ENCODE measurements at regions not wholly inside any gene's neighbourhood (a gene's known extent, or its start where the extent isn't known, plus 50 kb on each side); places are given as distances from the start of the nearest gene placed in this dataset.

DNA sequence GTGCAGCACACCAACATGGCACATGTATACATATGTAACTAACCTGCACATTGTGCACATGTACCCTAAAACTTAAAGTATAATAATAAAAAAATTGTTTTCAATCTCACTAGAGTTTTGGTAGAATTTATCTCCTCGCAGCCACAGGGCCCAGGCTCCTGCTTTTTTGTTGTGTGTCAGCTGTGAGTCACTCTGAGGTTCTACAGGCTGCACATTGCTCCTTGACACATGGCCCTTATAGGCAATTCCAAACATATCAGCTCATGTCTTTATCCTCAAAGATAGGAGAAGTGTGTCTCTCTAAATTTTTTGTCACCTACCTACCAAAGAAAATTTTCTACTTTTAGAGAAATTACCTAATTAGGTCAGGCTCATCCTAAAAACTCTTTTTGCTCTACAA is 252.1 kb upstream of the ADGRL3 start:
- no peak overlapping the region for H3K27ac Mint-ChIP-seq
- DNase-seq (no peak), ATAC-seq (ENCODE audit: low read depth) (no peak)
- H3K27me3 Mint-ChIP-seq: no peaks in the 10 kb centered on the region
- CTCF ChIA-PET: no interaction called here
- peaks cover 5% of the 10 kb centered on the region for H3K9me3 Mint-ChIP-seq
- H3K4me1 Mint-ChIP-seq: no peaks in the 10 kb centered on the region
- intact Hi-C loops (cut with micrococcal nuclease): no loop called here
- no peaks in the 10 kb centered on the region for H3K36me3 Mint-ChIP-seq (ENCODE audit: low read depth)
- no peak overlapping the region for H3K4me3 Mint-ChIP-seq
- TF ChIP-seq, protein P1, sequence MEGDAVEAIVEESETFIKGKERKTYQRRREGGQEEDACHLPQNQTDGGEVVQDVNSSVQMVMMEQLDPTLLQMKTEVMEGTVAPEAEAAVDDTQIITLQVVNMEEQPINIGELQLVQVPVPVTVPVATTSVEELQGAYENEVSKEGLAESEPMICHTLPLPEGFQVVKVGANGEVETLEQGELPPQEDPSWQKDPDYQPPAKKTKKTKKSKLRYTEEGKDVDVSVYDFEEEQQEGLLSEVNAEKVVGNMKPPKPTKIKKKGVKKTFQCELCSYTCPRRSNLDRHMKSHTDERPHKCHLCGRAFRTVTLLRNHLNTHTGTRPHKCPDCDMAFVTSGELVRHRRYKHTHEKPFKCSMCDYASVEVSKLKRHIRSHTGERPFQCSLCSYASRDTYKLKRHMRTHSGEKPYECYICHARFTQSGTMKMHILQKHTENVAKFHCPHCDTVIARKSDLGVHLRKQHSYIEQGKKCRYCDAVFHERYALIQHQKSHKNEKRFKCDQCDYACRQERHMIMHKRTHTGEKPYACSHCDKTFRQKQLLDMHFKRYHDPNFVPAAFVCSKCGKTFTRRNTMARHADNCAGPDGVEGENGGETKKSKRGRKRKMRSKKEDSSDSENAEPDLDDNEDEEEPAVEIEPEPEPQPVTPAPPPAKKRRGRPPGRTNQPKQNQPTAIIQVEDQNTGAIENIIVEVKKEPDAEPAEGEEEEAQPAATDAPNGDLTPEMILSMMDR (IDR thresholded peaks at IDR 0.05): no peak
- POLR2A ChIA-PET: no interaction called here

DNA sequence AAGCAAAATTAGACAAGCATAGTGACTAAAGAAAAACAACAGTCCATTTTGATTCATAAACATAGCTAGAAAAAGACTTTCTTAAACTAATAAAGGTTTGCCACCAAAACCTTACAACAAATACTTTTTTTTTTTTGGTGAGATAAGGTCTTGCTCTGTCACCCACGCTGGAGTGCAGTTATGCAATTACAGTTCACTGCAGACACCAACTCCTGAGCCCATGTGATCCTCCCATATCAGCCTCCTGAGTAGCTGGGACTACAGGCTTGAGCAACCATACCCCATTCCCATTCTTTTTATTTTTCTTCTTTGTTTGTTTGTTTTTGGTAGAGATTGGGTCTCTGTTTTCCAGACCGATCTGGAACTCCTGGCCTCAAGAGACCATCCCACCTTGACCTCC is 247.2 kb upstream of the ADGRL3 start:
- Mint-ChIP-seq H3K4me3 (no peak overlapping the region), H3K4me1 (no peaks in the 10 kb centered on the region), H3K36me3 (ENCODE audit: low read depth) (no peaks in the 10 kb centered on the region), H3K27me3 (no peaks in the 10 kb centered on the region), H3K9me3 (peaks cover 8% of the 10 kb centered on the region), H3K27ac (no peak overlapping the region)
- TF ChIP-seq, protein P1 (IDR thresholded peaks at IDR 0.05): no peak
- no peak for ATAC-seq (ENCODE audit: low read depth)
- no peak for DNase-seq
- intact Hi-C loops (cut with micrococcal nuclease): no loop called here
- CTCF ChIA-PET: no interaction called here
- POLR2A ChIA-PET: no interaction called here

DNA sequence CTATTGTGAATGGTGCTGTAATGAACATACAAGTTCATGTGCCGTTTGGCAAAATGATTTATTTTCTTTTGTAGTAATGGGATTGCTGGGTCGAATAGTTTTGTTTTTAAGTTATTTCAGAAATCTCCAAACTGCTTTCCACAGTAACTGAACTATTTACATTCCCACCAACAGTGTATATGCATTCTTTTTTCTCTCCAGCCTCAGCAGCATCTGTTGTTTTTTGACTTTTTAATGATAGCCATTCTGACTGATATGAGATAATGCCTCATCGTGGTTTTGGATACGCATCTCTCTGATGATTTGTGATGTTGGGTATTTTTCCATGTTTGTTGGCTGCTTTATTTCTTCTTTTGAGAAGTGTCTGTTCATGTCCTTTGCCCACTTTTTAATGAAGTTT is 246.3 kb upstream of the ADGRL3 start:
- DNase-seq: no peak
- TF ChIP-seq, protein P1 (IDR thresholded peaks at IDR 0.05): no peak

DNA sequence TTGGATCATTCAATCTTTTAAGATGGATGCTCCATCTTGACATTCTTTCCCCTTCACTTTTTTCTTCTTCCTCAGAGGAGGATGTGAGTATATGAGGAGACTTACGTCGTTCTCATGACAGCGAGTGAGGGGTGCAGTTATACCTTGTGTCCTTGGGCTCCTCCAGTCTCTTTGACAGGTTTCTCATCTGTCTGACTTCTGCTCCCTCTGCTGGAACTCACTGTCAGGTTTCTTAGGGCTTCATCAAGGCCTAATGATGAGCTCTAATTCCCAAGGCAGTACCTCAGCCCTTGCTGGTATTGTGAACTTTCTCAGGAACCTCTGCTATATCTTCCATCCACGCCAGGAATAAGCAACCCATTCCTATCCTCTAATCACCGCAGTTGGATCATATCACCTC is 237.8 kb upstream of the ADGRL3 start:
- H3K27me3 Mint-ChIP-seq: no peaks in the 10 kb centered on the region
- peaks cover 5% of the 10 kb centered on the region for H3K9me3 Mint-ChIP-seq
- intact Hi-C loops (cut with micrococcal nuclease): no loop called here
- ATAC-seq (ENCODE audit: low read depth): no peak
- CTCF ChIA-PET: no interaction called here
- POLR2A ChIA-PET: no interaction called here
- H3K4me1 Mint-ChIP-seq: no peaks in the 10 kb centered on the region
- TF ChIP-seq, protein P1 (IDR thresholded peaks at IDR 0.05): no peak
- no peaks in the 10 kb centered on the region for H3K36me3 Mint-ChIP-seq (ENCODE audit: low read depth)
- no peak for DNase-seq
- H3K4me3 Mint-ChIP-seq: no peak overlapping the region
- no peak overlapping the region for H3K27ac Mint-ChIP-seq

More for the DNA sequence above, 246.3 kb upstream of the ADGRL3 start:
- no peak overlapping the region for H3K4me3 Mint-ChIP-seq
- no peaks in the 10 kb centered on the region for H3K36me3 Mint-ChIP-seq (ENCODE audit: low read depth)
- peaks cover 8% of the 10 kb centered on the region for H3K9me3 Mint-ChIP-seq
- no peak overlapping the region for H3K27ac Mint-ChIP-seq
- ChIA-PET CTCF (no interaction called here), POLR2A (no interaction called here)
- H3K4me1 Mint-ChIP-seq: no peaks in the 10 kb centered on the region
- no peaks in the 10 kb centered on the region for H3K27me3 Mint-ChIP-seq
- ATAC-seq (ENCODE audit: low read depth): no peak
- intact Hi-C loops (cut with micrococcal nuclease): no loop called here

DNA sequence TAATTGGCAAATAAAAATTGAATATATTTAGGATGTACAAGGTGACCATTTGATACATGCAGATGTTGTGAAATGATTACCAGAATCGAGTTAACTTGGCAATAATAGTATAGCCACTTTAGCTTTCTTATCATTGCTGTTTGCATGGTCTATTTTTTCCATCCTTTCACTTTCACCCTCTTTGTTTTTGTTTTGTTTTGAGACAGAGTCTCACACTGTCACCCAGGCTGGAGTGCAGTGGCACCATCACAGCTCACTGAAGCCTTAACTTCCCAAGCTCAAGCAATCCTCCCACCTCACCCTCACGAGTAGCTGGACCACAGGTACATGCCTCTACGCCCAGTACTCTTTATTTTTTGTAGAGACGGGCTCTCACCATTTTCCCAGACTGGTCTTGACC is 218.6 kb upstream of the ADGRL3 start:
- no peak overlapping the region for H3K27ac Mint-ChIP-seq
- ChIA-PET CTCF (no interaction called here), POLR2A (no interaction called here)
- intact Hi-C loops (cut with micrococcal nuclease): no loop called here
- no peak for ATAC-seq (ENCODE audit: low read depth)
- H3K4me1 Mint-ChIP-seq: no peaks in the 10 kb centered on the region
- DNase-seq: no peak
- H3K27me3 Mint-ChIP-seq: no peaks in the 10 kb centered on the region
- H3K36me3 Mint-ChIP-seq (ENCODE audit: low read depth): no peaks in the 10 kb centered on the region
- H3K9me3 Mint-ChIP-seq: peaks cover 10% of the 10 kb centered on the region
- TF ChIP-seq, protein P1 (IDR thresholded peaks at IDR 0.05): no peak
- no peak overlapping the region for H3K4me3 Mint-ChIP-seq
